Skeletal muscle satellite cell (primary cell): ENCODE measurements at regions not wholly inside any gene's neighbourhood (a gene's known extent, or its start where the extent isn't known, plus 50 kb on each side); places are given as distances from the start of the nearest gene placed in this dataset.

ENCODE experiments used
- H3K27me3 ChIP-seq: 2 replicates; pipeline ENCODE4 v1.7.0; 2013; ENCODE audit warnings: low read length; ENCODE audit not compliant: control insufficient read depth, insufficient read depth
- H3K36me3 ChIP-seq: 2 replicates; pipeline ENCODE4 v1.7.0; 2013; ENCODE audit warnings: mild to moderate bottlenecking, control low read depth, low read length; ENCODE audit not compliant: insufficient read depth
- H3K4me1 ChIP-seq: 2 replicates; pipeline ENCODE4 v1.7.0; 2013; ENCODE audit warnings: low read length; ENCODE audit not compliant: control insufficient read depth, insufficient read depth
- H3K4me2 ChIP-seq: 2 replicates; pipeline ENCODE4 v1.7.0; 2013; ENCODE audit warnings: mild to moderate bottlenecking, low read length
- H3K4me3 ChIP-seq: 2 replicates; pipeline ENCODE4 v1.7.0; 2013; ENCODE audit warnings: low read length
- H3K9ac ChIP-seq: 2 replicates; pipeline ENCODE4 v1.7.0; 2013; ENCODE audit warnings: mild to moderate bottlenecking, low read depth, low read length, moderate library complexity
- H3K9me3 ChIP-seq: replicated peaks from 2 replicates; pipeline ENCODE4 v1.7.0; 2013; ENCODE audit warnings: mild to moderate bottlenecking, control low read depth, low read length

GRCh38 chr5:60368100-60368499 lies 331.9 kb downstream of the DEPDC1B start:
- H3K4me2 ChIP-seq = no peak overlapping the region
- H3K4me3 ChIP-seq = no peak overlapping the region
- H3K9me3 ChIP-seq = no peaks in the 10 kb centered on the region
- H3K27me3 ChIP-seq = no peaks in the 10 kb centered on the region
- H3K9ac ChIP-seq = no peak overlapping the region
- H3K36me3 ChIP-seq = no peaks in the 10 kb centered on the region
- H3K4me1 ChIP-seq = no peaks in the 10 kb centered on the region

- no peaks in the 10 kb centered on the region for H3K9me3 ChIP-seq
- peaks cover 3% of the 10 kb centered on the region for H3K4me1 ChIP-seq
- no peak overlapping the region for H3K4me3 ChIP-seq
- no peak overlapping the region for H3K4me2 ChIP-seq
- H3K27me3 ChIP-seq = no peaks in the 10 kb centered on the region
- no peaks in the 10 kb centered on the region for H3K36me3 ChIP-seq
- H3K9ac ChIP-seq = no peak overlapping the region
Observed at GRCh38 chr5:60366489-60366888, 333.5 kb downstream of the DEPDC1B start.

- Histone ChIP-seq H3K9ac (no peak overlapping the region), H3K4me1 (peaks cover 3% of the 10 kb centered on the region), H3K27me3 (no peaks in the 10 kb centered on the region), H3K36me3 (no peaks in the 10 kb centered on the region), H3K4me3 (no peak overlapping the region), H3K4me2 (no peak overlapping the region), H3K9me3 (no peaks in the 10 kb centered on the region)
Observed at GRCh38 chr5:60365001-60365400, 335.0 kb downstream of the DEPDC1B start.

GRCh38 chr5:60362158-60362557 lies 337.8 kb downstream of the DEPDC1B start:
- Histone ChIP-seq H3K27me3 (no peaks in the 10 kb centered on the region), H3K9me3 (no peaks in the 10 kb centered on the region), H3K4me2 (no peak overlapping the region), H3K9ac (no peak overlapping the region), H3K4me3 (no peak overlapping the region), H3K4me1 (peaks cover 3% of the 10 kb centered on the region), H3K36me3 (no peaks in the 10 kb centered on the region)

- Histone ChIP-seq H3K4me2 (no peak overlapping the region), H3K9ac (no peak overlapping the region)
Observed at GRCh38 chr5:60360355-60360754, 339.6 kb downstream of the DEPDC1B start.

GRCh38 chr5:60357302-60357701 lies 342.7 kb downstream of the DEPDC1B start:
- Histone ChIP-seq H3K36me3 (no peaks in the 10 kb centered on the region), H3K27me3 (no peaks in the 10 kb centered on the region), H3K4me2 (no peak overlapping the region), H3K9me3 (no peaks in the 10 kb centered on the region), H3K4me3 (no peak overlapping the region), H3K4me1 (peaks cover 3% of the 10 kb centered on the region), H3K9ac (no peak overlapping the region)

More at GRCh38 chr5:60360355-60360754, 339.6 kb downstream of the DEPDC1B start:
- H3K9me3 ChIP-seq = no peaks in the 10 kb centered on the region
- no peaks in the 10 kb centered on the region for H3K36me3 ChIP-seq
- H3K4me1 ChIP-seq = peaks cover 3% of the 10 kb centered on the region
- no peak overlapping the region for H3K4me3 ChIP-seq
- H3K27me3 ChIP-seq = no peaks in the 10 kb centered on the region

GRCh38 chr5:60356745-60357144 lies 343.2 kb downstream of the DEPDC1B start:
- Histone ChIP-seq H3K27me3 (no peaks in the 10 kb centered on the region), H3K9me3 (no peaks in the 10 kb centered on the region), H3K9ac (no peak overlapping the region), H3K36me3 (no peaks in the 10 kb centered on the region), H3K4me3 (no peak overlapping the region), H3K4me1 (peaks cover under 1% of the 10 kb centered on the region), H3K4me2 (no peak overlapping the region)

GRCh38 chr5:60355181-60355580 lies 344.8 kb downstream of the DEPDC1B start:
- Histone ChIP-seq H3K9ac (no peak overlapping the region), H3K4me2 (no peak overlapping the region), H3K4me3 (no peak overlapping the region), H3K4me1 (no peaks in the 10 kb centered on the region), H3K36me3 (no peaks in the 10 kb centered on the region), H3K27me3 (no peaks in the 10 kb centered on the region), H3K9me3 (no peaks in the 10 kb centered on the region)

GRCh38 chr5:60354311-60354710 lies 345.7 kb downstream of the DEPDC1B start:
- no peaks in the 10 kb centered on the region for H3K9me3 ChIP-seq
- no peak overlapping the region for H3K9ac ChIP-seq
- no peaks in the 10 kb centered on the region for H3K36me3 ChIP-seq
- H3K4me1 ChIP-seq = no peaks in the 10 kb centered on the region
- H3K27me3 ChIP-seq = no peaks in the 10 kb centered on the region
- no peak overlapping the region for H3K4me3 ChIP-seq
- no peak overlapping the region for H3K4me2 ChIP-seq

- no peaks in the 10 kb centered on the region for H3K9me3 ChIP-seq
- no peaks in the 10 kb centered on the region for H3K36me3 ChIP-seq
- H3K9ac ChIP-seq = no peak overlapping the region
- H3K4me2 ChIP-seq = no peak overlapping the region
- H3K27me3 ChIP-seq = no peaks in the 10 kb centered on the region
- H3K4me1 ChIP-seq = no peaks in the 10 kb centered on the region
- no peak overlapping the region for H3K4me3 ChIP-seq
Observed at GRCh38 chr5:60352992-60353599, 346.9 kb downstream of the DEPDC1B start.

- Histone ChIP-seq H3K36me3 (no peaks in the 10 kb centered on the region), H3K27me3 (no peaks in the 10 kb centered on the region), H3K9me3 (no peaks in the 10 kb centered on the region), H3K4me1 (no peaks in the 10 kb centered on the region), H3K9ac (no peak overlapping the region), H3K4me3 (no peak overlapping the region), H3K4me2 (no peak overlapping the region)
Observed at GRCh38 chr5:60350794-60351193, 349.2 kb downstream of the DEPDC1B start.

GRCh38 chr5:60349891-60350415 lies 350.0 kb downstream of the DEPDC1B start:
- Histone ChIP-seq H3K4me3 (no peak overlapping the region), H3K27me3 (no peaks in the 10 kb centered on the region), H3K9ac (no peak overlapping the region), H3K9me3 (no peaks in the 10 kb centered on the region), H3K36me3 (no peaks in the 10 kb centered on the region), H3K4me1 (no peaks in the 10 kb centered on the region), H3K4me2 (no peak overlapping the region)
